ENCODE measurements at regions not wholly inside any gene's neighbourhood (a gene's known extent, or its start where the extent isn't known, plus 50 kb on each side); places are given as distances from the start of the nearest gene placed in this dataset.
A peak's percentile ranks its signal among the peaks of the same experiment; 100 is the strongest.

- WGBS (ENCODE audit: extremely low coverage, insufficient coverage, insufficient read length) = no CpG with 5 or more reads among the region's 4 CpGs
- H2BK12ac ChIP-seq (ENCODE audit: low read length) = no peak overlapping the region
- no peak overlapping the region for H3K27ac ChIP-seq (ENCODE audit: low read depth, low read length)
- H2BK120ac ChIP-seq (ENCODE audit: insufficient read depth, low read length, poor library complexity) = no peak overlapping the region
- H3K4ac ChIP-seq (ENCODE audit: low read depth, low read length) = no peak overlapping the region
- H3K79me2 ChIP-seq (ENCODE audit: control insufficient read depth, insufficient read depth, low read length, poor library complexity) = no peaks in the 10 kb centered on the region
- H4K91ac ChIP-seq (ENCODE audit: low read depth, low read length) = no peak overlapping the region
- no peak overlapping the region for H3K14ac ChIP-seq (ENCODE audit: low read length)
- no peaks in the 10 kb centered on the region for H3K27me3 ChIP-seq (ENCODE audit: insufficient read depth, low read length)
- no peaks in the 10 kb centered on the region for H3K9me3 ChIP-seq (ENCODE audit: insufficient read depth, low read depth, low read length)
- no peak overlapping the region for H3K4me2 ChIP-seq (ENCODE audit: low read length)
- H3K23ac ChIP-seq (ENCODE audit: low read length) = no peak overlapping the region
- H2AK5ac ChIP-seq (ENCODE audit: low read length) = no peak overlapping the region
- no peak overlapping the region for H3K9ac ChIP-seq (ENCODE audit: low read length)
- H3K18ac ChIP-seq (ENCODE audit: low read length) = no peak overlapping the region
- no peak overlapping the region for H2BK5ac ChIP-seq (ENCODE audit: low read depth, low read length, poor library complexity)
- H4K12ac ChIP-seq (ENCODE audit: low read depth, low read length) = no peak overlapping the region
- no peak for DNase-seq
- no peaks in the 10 kb centered on the region for H3K4me1 ChIP-seq (ENCODE audit: control insufficient read depth in 1 of 2, insufficient read depth in 2 of 2, low read length in 2 of 2)
- H3K36me3 ChIP-seq (ENCODE audit: control insufficient read depth in 1 of 2, insufficient read depth in 2 of 2, low read length in 2 of 2) = no peaks in the 10 kb centered on the region
- H4K8ac ChIP-seq (ENCODE audit: low read depth, low read length) = no peak overlapping the region
- no peak overlapping the region for H2AFZ ChIP-seq (ENCODE audit: insufficient read depth, low read length, poor library complexity)
- no peak overlapping the region for H3K4me3 ChIP-seq (ENCODE audit: low read depth, low read length)
- H3K79me1 ChIP-seq (ENCODE audit: low read length) = no peaks in the 10 kb centered on the region
These were observed 88.3 kb downstream of the VCX3A start for GRCh38 chrX:6446582-6446981.

- Histone ChIP-seq H4K91ac (ENCODE audit: low read depth, low read length) (no peak overlapping the region), H3K4me1 (ENCODE audit: control insufficient read depth in 1 of 2, insufficient read depth in 2 of 2, low read length in 2 of 2) (no peaks in the 10 kb centered on the region), H3K23ac (ENCODE audit: low read length) (no peak overlapping the region), H3K4me2 (ENCODE audit: low read length) (no peak overlapping the region), H3K18ac (ENCODE audit: low read length) (no peak overlapping the region), H3K9ac (ENCODE audit: low read length) (no peak overlapping the region), H3K27ac (ENCODE audit: low read depth, low read length) (no peak overlapping the region), H3K4me3 (ENCODE audit: low read depth, low read length) (no peak overlapping the region), H3K36me3 (ENCODE audit: control insufficient read depth in 1 of 2, insufficient read depth in 2 of 2, low read length in 2 of 2) (no peaks in the 10 kb centered on the region), H3K14ac (ENCODE audit: low read length) (no peak overlapping the region), H4K12ac (ENCODE audit: low read depth, low read length) (no peak overlapping the region), H3K79me2 (ENCODE audit: control insufficient read depth, insufficient read depth, low read length, poor library complexity) (no peaks in the 10 kb centered on the region), H2BK12ac (ENCODE audit: low read length) (no peak overlapping the region), H3K9me3 (ENCODE audit: insufficient read depth, low read depth, low read length) (no peaks in the 10 kb centered on the region), H2AFZ (ENCODE audit: insufficient read depth, low read length, poor library complexity) (no peak overlapping the region), H2AK5ac (ENCODE audit: low read length) (no peak overlapping the region), H3K4ac (ENCODE audit: low read depth, low read length) (no peak overlapping the region), H4K8ac (ENCODE audit: low read depth, low read length) (no peak overlapping the region), H2BK120ac (ENCODE audit: insufficient read depth, low read length, poor library complexity) (no peak overlapping the region), H2BK5ac (ENCODE audit: low read depth, low read length, poor library complexity) (no peak overlapping the region), H3K79me1 (ENCODE audit: low read length) (no peaks in the 10 kb centered on the region), H3K27me3 (ENCODE audit: insufficient read depth, low read length) (no peaks in the 10 kb centered on the region)
- WGBS (ENCODE audit: extremely low coverage, insufficient coverage, insufficient read length) = no CpG with 5 or more reads among the region's 3 CpGs
- DNase-seq = no peak
These were observed 94.3 kb downstream of the VCX3A start for GRCh38 chrX:6440648-6441047.

- Histone ChIP-seq H3K4me1 (ENCODE audit: control insufficient read depth in 1 of 2, insufficient read depth in 2 of 2, low read length in 2 of 2) (peaks cover 0 to 3% of the 10 kb centered on the region in 2 experiments), H3K18ac (ENCODE audit: low read length) (no peak overlapping the region), H2BK120ac (ENCODE audit: insufficient read depth, low read length, poor library complexity) (no peak overlapping the region), H3K27me3 (ENCODE audit: insufficient read depth, low read length) (no peaks in the 10 kb centered on the region), H3K23ac (ENCODE audit: low read length) (no peak overlapping the region), H2AFZ (ENCODE audit: insufficient read depth, low read length, poor library complexity) (no peak overlapping the region), H3K14ac (ENCODE audit: low read length) (no peak overlapping the region), H3K4me2 (ENCODE audit: low read length) (no peak overlapping the region), H3K36me3 (ENCODE audit: control insufficient read depth in 1 of 2, insufficient read depth in 2 of 2, low read length in 2 of 2) (no peaks in the 10 kb centered on the region), H3K79me2 (ENCODE audit: control insufficient read depth, insufficient read depth, low read length, poor library complexity) (no peaks in the 10 kb centered on the region), H4K91ac (ENCODE audit: low read depth, low read length) (no peak overlapping the region), H2AK5ac (ENCODE audit: low read length) (no peak overlapping the region), H4K8ac (ENCODE audit: low read depth, low read length) (no peak overlapping the region), H4K12ac (ENCODE audit: low read depth, low read length) (no peak overlapping the region), H3K79me1 (ENCODE audit: low read length) (no peaks in the 10 kb centered on the region), H3K9ac (ENCODE audit: low read length) (no peak overlapping the region), H3K9me3 (ENCODE audit: insufficient read depth, low read depth, low read length) (no peaks in the 10 kb centered on the region), H3K4me3 (ENCODE audit: low read depth, low read length) (no peak overlapping the region), H3K27ac (ENCODE audit: low read depth, low read length) (no peak overlapping the region), H2BK12ac (ENCODE audit: low read length) (no peak overlapping the region), H2BK5ac (ENCODE audit: low read depth, low read length, poor library complexity) (no peak overlapping the region), H3K4ac (ENCODE audit: low read depth, low read length) (no peak overlapping the region)
- WGBS (ENCODE audit: extremely low coverage, insufficient coverage, insufficient read length) = no CpG with 5 or more reads among the region's 5 CpGs
- peak in 1 of 2 donors; percentile 20 for DNase-seq
These were observed 102.7 kb downstream of the VCX3A start for GRCh38 chrX:6432226-6432625.

GRCh38 chrX:6407542-6407941, 127.4 kb downstream of the VCX3A start:
- Histone ChIP-seq H2AFZ (ENCODE audit: insufficient read depth, low read length, poor library complexity) (no peak overlapping the region), H3K14ac (ENCODE audit: low read length) (no peak overlapping the region)
- no CpG with 5 or more reads among the region's 4 CpGs for WGBS (ENCODE audit: extremely low coverage, insufficient coverage, insufficient read length)

More at GRCh38 chrX:6407542-6407941, 127.4 kb downstream of the VCX3A start:
- H3K27me3 ChIP-seq (ENCODE audit: insufficient read depth, low read length) = no peaks in the 10 kb centered on the region
- no peak overlapping the region for H3K4ac ChIP-seq (ENCODE audit: low read depth, low read length)
- H3K9ac ChIP-seq (ENCODE audit: low read length) = no peak overlapping the region
- H3K27ac ChIP-seq (ENCODE audit: low read depth, low read length) = no peak overlapping the region
- no peak overlapping the region for H2BK12ac ChIP-seq (ENCODE audit: low read length)
- no peaks in the 10 kb centered on the region for H3K4me1 ChIP-seq (ENCODE audit: control insufficient read depth in 1 of 2, insufficient read depth in 2 of 2, low read length in 2 of 2)
- no peaks in the 10 kb centered on the region for H3K9me3 ChIP-seq (ENCODE audit: insufficient read depth, low read depth, low read length)
- H3K36me3 ChIP-seq (ENCODE audit: control insufficient read depth in 1 of 2, insufficient read depth in 2 of 2, low read length in 2 of 2) = no peaks in the 10 kb centered on the region
- no peak overlapping the region for H3K4me2 ChIP-seq (ENCODE audit: low read length)
- no peak overlapping the region for H2BK5ac ChIP-seq (ENCODE audit: low read depth, low read length, poor library complexity)
- no peak overlapping the region for H3K23ac ChIP-seq (ENCODE audit: low read length)
- H3K18ac ChIP-seq (ENCODE audit: low read length) = no peak overlapping the region
- no peaks in the 10 kb centered on the region for H3K79me1 ChIP-seq (ENCODE audit: low read length)
- H4K8ac ChIP-seq (ENCODE audit: low read depth, low read length) = no peak overlapping the region
- H2AK5ac ChIP-seq (ENCODE audit: low read length) = no peak overlapping the region
- DNase-seq = no peak
- no peak overlapping the region for H3K4me3 ChIP-seq (ENCODE audit: low read depth, low read length)
- H4K12ac ChIP-seq (ENCODE audit: low read depth, low read length) = no peak overlapping the region
- no peak overlapping the region for H4K91ac ChIP-seq (ENCODE audit: low read depth, low read length)
- no peaks in the 10 kb centered on the region for H3K79me2 ChIP-seq (ENCODE audit: control insufficient read depth, insufficient read depth, low read length, poor library complexity)
- H2BK120ac ChIP-seq (ENCODE audit: insufficient read depth, low read length, poor library complexity) = no peak overlapping the region

Measured in trophoblast cell (in vitro differentiated cells and primary cell).